BLaER1 treated with 17β-estradiol and CSF1 and Interleukin-3, amounts not matched to agents 10 nM and 100 nM (cell line): ENCODE measurements at regions not wholly inside any gene's neighbourhood (a gene's known extent, or its start where the extent isn't known, plus 50 kb on each side); places are given as distances from the start of the nearest gene placed in this dataset.

Experiments used
- H3K27ac ChIP-seq, 11 experiments: shearing (Covaris generic); formaldehyde crosslinking; 2 replicates each; pipeline ENCODE4 v1.8.1; 2022
- H3K27me3 ChIP-seq, 11 experiments: shearing (Covaris generic); formaldehyde crosslinking; 2 replicates each; pipeline ENCODE4 v1.8.1; 2022
- H3K36me3 ChIP-seq, 11 experiments: shearing (Covaris generic); formaldehyde crosslinking; 2 replicates each; pipeline ENCODE4 v1.8.1; 2022
- H3K4me1 ChIP-seq, 10 experiments: shearing (Covaris generic); formaldehyde crosslinking; 2 replicates each; pipeline ENCODE4 v1.8.1; 2022
- H3K4me2 ChIP-seq, 11 experiments: shearing (Covaris generic); formaldehyde crosslinking; 2 replicates each; pipeline ENCODE4 v1.8.1; 2022
- H3K4me3 ChIP-seq, 10 experiments: shearing (Covaris generic); formaldehyde crosslinking; 2 replicates each; pipeline ENCODE4 v1.8.1; 2022
- H3K9ac ChIP-seq, 11 experiments: shearing (Covaris generic); formaldehyde crosslinking; 2 replicates each; pipeline ENCODE4 v1.8.1; 2022
- H3K9me3 ChIP-seq, 11 experiments: shearing (Covaris generic); formaldehyde crosslinking; replicated peaks in 1 of 11; 2 replicates each; pipeline ENCODE4 v1.8.1; 2022
- H4K20me1 ChIP-seq, 11 experiments: shearing (Covaris generic); formaldehyde crosslinking; 2 replicates each; pipeline ENCODE4 v1.8.1; 2022
- Cebpa-rat ChIP-seq, 11 experiments: shearing (Covaris generic); IDR thresholded peaks; 2 replicates each; pipeline ENCODE4 v1.8.1; 2022

DNA sequence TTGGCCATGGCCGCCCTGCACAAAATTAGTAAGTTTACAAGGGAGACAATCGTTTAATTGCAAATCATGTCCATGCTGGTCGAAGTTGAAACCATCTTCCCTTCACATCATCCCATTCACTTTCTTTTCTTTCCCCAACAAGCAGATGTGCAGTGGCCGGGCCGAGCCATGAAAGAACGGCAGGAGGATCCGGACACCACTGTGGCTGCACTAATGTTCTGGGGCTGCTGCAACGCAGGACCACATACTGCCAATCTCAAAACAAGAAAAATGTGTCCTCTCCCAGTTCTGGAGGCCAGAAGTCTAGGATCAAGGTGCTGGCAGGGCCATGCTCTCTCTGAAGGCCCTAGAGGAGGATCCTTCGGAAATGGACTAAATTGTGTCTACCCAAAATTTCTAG lies 227.4 kb upstream of the MYT1L start:
- Histone ChIP-seq H3K9me3 (peaks cover 0 to 8% (median 5%) of the 10 kb centered on the region in 11 experiments; a peak in 14 of 22 replicates), H3K27ac (no peak overlapping the region), H4K20me1 (no peaks in the 10 kb centered on the region), H3K27me3 (no peaks in the 10 kb centered on the region), H3K4me3 (no peak overlapping the region), H3K4me1 (peaks cover 0 to 7% (median 0%) of the 10 kb centered on the region in 10 experiments; a peak in 3 of 20 replicates), H3K4me2 (no peak overlapping the region), H3K9ac (no peak overlapping the region), H3K36me3 (no peaks in the 10 kb centered on the region)
- TF ChIP-seq Cebpa-rat (IDR thresholded peaks at IDR 0.05) = no peak

DNA sequence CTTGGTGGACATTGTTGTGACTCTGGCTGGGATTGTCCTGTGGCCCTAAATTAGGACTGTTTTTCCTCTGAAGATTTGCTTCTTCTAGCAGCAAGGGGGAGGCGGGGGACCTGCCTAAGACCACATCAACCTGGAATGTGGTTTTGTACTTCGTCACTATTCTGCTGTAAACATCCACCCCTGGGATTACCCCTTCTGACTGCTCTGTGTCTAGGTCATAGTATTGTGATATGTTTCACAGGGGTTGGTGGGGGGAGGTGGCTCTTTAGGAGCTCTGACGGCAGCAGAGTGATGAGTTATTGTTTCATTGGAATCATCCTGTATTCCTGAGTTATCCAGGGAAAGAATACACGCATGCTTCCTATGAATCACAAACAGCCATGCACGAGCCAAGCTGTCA lies 226.4 kb upstream of the MYT1L start:
- H3K4me1 ChIP-seq = peaks cover 0 to 7% (median 0%) of the 10 kb centered on the region in 10 experiments; a peak in 3 of 20 replicates
- H3K9me3 ChIP-seq = peaks cover 7 to 18% (median 15%) of the 10 kb centered on the region in 11 experiments
- H3K27me3 ChIP-seq = no peaks in the 10 kb centered on the region
- no peaks in the 10 kb centered on the region for H4K20me1 ChIP-seq
- no peak overlapping the region; a peak in 1 of 22 replicates for H3K4me2 ChIP-seq
- TF ChIP-seq Cebpa-rat (IDR thresholded peaks at IDR 0.05) = no peak
- H3K4me3 ChIP-seq = no peak overlapping the region
- H3K9ac ChIP-seq = no peak overlapping the region
- H3K27ac ChIP-seq = no peak overlapping the region
- H3K36me3 ChIP-seq = no peaks in the 10 kb centered on the region; a peak in 1 of 22 replicates

DNA sequence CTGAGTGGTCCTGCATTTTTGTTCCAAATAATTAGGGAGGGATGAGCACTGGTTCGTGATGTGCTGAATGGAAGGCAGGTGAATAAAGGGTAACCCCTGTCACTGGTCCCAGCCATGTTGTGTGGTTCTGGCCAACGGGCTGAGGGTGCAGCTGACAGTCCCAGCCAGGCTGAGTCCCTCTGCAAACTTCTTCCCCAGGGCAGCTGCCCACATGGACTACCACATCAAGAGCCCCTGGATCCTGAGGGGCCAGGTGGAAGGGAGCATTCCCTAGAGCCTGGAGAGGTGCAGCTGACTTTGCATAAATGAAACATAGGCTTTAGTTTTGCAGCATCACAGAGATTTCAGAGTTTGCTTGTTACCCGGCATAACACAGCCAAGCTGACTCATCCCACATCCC lies 219.8 kb upstream of the MYT1L start:
- Histone ChIP-seq H3K9me3 (peaks cover 22 to 34% (median 27%) of the 10 kb centered on the region in 11 experiments), H3K4me3 (no peak overlapping the region), H3K4me2 (no peak overlapping the region), H3K9ac (no peak overlapping the region), H3K27ac (no peak overlapping the region), H3K36me3 (no peaks in the 10 kb centered on the region; a peak in 1 of 22 replicates), H3K4me1 (no peaks in the 10 kb centered on the region), H4K20me1 (no peaks in the 10 kb centered on the region), H3K27me3 (no peaks in the 10 kb centered on the region)
- no peak for TF ChIP-seq Cebpa-rat (IDR thresholded peaks at IDR 0.05)

DNA sequence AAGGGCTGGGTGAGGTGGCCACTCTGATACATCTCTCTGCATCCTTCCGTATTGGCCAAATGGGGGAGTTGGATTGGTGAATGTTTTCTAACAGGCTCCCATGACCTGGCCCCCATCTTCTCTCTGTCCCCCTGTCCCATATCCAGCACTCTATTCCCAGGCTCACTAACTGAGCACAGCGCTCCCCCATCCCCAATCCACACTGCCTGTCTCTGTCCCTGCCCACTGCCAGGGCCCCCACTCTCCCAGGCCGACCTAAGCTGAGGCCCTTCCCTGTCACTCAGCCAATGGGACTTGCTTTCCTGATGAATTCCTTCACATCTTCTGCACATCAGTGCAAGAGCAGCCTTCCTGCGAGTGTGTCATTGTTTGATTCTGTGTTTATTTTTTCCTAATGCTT lies 216.8 kb upstream of the MYT1L start:
- H3K4me1 ChIP-seq = no peaks in the 10 kb centered on the region
- no peak for TF ChIP-seq Cebpa-rat (IDR thresholded peaks at IDR 0.05)
- no peaks in the 10 kb centered on the region for H4K20me1 ChIP-seq
- H3K27ac ChIP-seq = no peak overlapping the region
- H3K9ac ChIP-seq = no peak overlapping the region
- peaks cover 11 to 23% (median 15%) of the 10 kb centered on the region in 11 experiments for H3K9me3 ChIP-seq
- H3K4me2 ChIP-seq = no peak overlapping the region
- no peak overlapping the region for H3K4me3 ChIP-seq
- H3K27me3 ChIP-seq = no peaks in the 10 kb centered on the region
- no peaks in the 10 kb centered on the region; a peak in 1 of 22 replicates for H3K36me3 ChIP-seq

DNA sequence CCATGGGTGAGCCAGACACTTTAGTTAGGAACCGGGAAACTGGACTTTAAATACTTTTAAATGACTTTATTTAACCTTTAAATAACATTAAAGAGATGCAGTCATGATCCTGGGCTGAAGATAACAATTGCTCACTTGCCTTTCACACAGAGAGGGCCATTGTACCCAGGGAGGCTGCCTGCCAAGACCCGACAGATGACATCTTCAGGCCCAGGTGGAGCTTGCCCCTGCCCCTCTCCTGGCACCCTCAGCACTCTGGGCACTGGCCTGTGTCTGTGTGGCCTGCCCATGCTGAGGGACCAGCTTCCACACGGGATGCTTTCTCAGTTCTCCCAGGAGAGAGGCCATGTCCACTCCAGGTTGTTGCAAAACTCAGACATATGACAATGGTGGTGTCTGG lies 216.4 kb upstream of the MYT1L start:
- no peak overlapping the region for H3K27ac ChIP-seq
- H3K9ac ChIP-seq = no peak overlapping the region
- no peaks in the 10 kb centered on the region for H4K20me1 ChIP-seq
- no peaks in the 10 kb centered on the region for H3K27me3 ChIP-seq
- H3K4me2 ChIP-seq = no peak overlapping the region
- no peak for TF ChIP-seq Cebpa-rat (IDR thresholded peaks at IDR 0.05)
- peaks cover 7 to 18% (median 10%) of the 10 kb centered on the region in 11 experiments for H3K9me3 ChIP-seq
- no peak overlapping the region for H3K4me3 ChIP-seq
- no peaks in the 10 kb centered on the region; a peak in 1 of 22 replicates for H3K36me3 ChIP-seq
- H3K4me1 ChIP-seq = no peaks in the 10 kb centered on the region

DNA sequence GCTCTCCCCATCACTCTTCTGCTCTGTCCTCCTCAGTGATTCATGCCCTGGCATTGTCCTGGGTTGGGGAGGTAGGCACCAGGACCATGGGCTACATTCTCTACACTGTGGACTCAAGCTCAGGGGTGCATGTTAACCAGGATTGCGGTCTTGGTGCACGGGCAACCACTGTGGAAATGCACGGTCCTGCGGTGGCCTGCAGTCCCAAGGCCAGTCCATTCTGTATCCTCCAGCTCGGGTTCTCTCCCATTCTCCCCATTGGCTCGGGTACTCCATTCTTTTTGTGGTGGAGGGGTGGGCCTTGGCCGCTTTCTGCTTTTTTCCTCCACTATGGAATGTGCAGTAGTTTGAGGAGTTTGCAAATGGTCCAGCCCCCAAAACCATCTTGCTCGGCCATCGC lies 215.0 kb upstream of the MYT1L start:
- H4K20me1 ChIP-seq = no peaks in the 10 kb centered on the region
- H3K4me2 ChIP-seq = no peak overlapping the region
- no peak overlapping the region for H3K27ac ChIP-seq
- H3K27me3 ChIP-seq = no peaks in the 10 kb centered on the region
- H3K36me3 ChIP-seq = no peaks in the 10 kb centered on the region
- H3K4me1 ChIP-seq = no peaks in the 10 kb centered on the region
- no peak overlapping the region for H3K9ac ChIP-seq
- peaks cover 0 to 6% (median 0%) of the 10 kb centered on the region in 11 experiments; a peak in 4 of 22 replicates for H3K9me3 ChIP-seq
- H3K4me3 ChIP-seq = no peak overlapping the region
- TF ChIP-seq Cebpa-rat (IDR thresholded peaks at IDR 0.05) = no peak

DNA sequence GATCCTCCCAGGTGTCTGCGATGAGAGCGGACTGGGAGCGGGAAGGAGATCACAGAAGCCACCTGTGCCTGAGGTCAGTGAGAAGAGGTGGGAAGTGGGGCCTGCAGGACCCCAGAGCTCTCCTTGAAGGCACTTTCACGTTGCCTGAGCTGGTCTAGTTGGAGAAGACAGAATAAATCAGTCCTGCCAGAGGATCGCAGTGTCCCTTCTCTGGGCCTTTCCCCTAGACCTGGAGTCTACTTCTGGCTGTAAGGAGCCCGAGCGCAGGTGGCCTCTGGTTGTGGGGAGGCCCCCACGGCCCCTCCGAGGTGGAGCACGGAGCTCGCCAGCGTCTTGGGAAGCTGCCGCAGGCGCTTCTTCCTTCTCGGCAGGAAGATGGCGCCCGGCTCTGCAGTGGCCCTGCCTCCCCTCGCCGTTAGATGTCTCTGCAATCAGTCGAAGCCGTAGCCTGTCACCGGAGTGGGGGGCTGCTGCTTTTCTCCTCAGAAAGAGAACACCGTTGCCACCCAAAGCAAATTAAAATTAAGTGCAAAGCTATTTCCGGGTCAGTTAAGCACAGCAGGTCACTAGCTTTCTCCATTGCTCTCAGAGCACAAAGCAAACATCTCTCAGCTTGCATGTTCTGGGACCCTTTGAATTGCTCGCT lies 212.0 kb upstream of the MYT1L start:
- TF ChIP-seq Cebpa-rat (IDR thresholded peaks at IDR 0.05) = no peak
- Histone ChIP-seq H3K9ac (no peak overlapping the region), H3K4me1 (no peaks in the 10 kb centered on the region), H3K9me3 (no peaks in the 10 kb centered on the region), H4K20me1 (no peaks in the 10 kb centered on the region), H3K4me2 (no peak overlapping the region), H3K36me3 (no peaks in the 10 kb centered on the region), H3K4me3 (no peak overlapping the region), H3K27me3 (no peaks in the 10 kb centered on the region), H3K27ac (no peak overlapping the region)

DNA sequence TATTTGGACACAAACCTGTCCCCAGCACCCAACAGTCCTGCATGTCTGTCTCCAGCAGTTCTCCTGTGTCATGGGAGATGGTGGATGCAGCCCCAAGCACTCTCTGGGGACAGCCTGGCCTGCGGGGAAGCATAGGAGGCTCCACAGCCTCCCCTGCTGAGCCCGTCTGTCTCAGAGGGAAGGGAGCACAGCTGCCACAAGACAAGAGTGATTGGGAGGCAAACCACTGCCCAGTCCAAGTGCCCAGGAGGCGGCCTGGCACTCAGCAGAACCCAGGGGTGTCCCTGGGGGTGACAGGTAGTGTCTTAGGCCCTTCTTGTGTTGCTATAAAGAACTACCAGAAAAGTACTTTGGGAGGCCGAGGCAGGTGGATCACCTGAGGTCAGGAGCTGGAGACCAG lies 211.2 kb upstream of the MYT1L start:
- Histone ChIP-seq H3K4me2 (no peak overlapping the region), H3K27me3 (no peaks in the 10 kb centered on the region), H4K20me1 (no peaks in the 10 kb centered on the region), H3K36me3 (no peaks in the 10 kb centered on the region), H3K4me3 (no peak overlapping the region), H3K9me3 (no peaks in the 10 kb centered on the region), H3K9ac (no peak overlapping the region), H3K27ac (no peak overlapping the region), H3K4me1 (no peaks in the 10 kb centered on the region)
- TF ChIP-seq Cebpa-rat (IDR thresholded peaks at IDR 0.05) = no peak

DNA sequence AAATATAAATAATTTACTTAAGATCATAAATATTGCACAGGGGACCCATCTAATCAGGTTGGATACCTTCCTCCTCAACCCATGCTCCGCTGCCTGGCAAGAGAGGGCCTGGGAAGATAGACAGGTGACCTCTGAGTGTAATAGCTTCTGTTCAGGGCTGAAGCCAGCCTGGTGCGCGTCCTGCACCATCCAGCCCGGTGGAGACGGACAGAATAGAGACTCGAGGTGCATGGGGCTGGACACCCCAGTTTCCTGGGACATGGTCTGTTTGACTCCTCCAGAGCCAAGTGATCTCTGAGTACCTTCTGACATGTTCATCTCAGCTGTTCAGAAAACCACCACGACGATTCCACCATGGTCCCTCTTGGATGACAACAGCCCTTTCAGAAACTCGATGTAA lies 209.3 kb upstream of the MYT1L start:
- Histone ChIP-seq H4K20me1 (no peaks in the 10 kb centered on the region), H3K27me3 (no peaks in the 10 kb centered on the region), H3K4me2 (no peak overlapping the region), H3K4me3 (no peak overlapping the region), H3K9ac (no peak overlapping the region), H3K9me3 (no peaks in the 10 kb centered on the region), H3K4me1 (no peaks in the 10 kb centered on the region), H3K36me3 (no peaks in the 10 kb centered on the region), H3K27ac (no peak overlapping the region)
- no peak for TF ChIP-seq Cebpa-rat (IDR thresholded peaks at IDR 0.05)

DNA sequence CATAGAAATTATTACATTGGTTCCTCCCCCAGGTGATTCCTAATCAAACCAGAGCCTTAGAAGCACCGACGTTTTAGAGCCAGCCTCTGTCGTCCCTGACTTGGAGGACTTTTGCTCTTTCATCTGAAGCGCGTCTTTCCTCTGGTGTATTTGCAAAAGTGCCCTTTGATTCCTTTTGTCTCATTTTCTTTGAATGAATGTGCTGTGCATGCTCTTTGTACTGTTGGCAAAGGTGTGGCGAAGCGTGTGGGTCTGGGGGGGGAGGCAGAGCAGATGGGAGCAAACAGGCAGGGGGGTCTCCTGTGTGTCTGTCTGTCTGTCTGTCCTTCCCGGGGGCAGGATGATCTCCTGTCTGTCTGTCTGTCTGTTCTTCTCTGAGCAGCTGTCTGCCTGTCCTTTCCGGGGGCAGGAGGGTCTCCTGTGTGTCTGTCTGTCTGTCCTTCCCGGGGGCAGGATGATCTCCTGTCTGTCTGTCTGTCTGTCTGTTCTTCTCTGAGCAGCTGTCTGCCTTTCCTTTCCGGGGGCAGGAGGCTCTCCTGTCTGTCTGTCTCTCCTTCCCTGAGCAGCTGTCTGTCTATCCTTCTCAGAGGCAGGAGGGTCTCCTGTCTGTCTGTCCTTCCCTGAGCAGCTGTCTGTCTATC lies 205.5 kb upstream of the MYT1L start:
- Histone ChIP-seq H3K27ac (no peak overlapping the region), H3K36me3 (no peaks in the 10 kb centered on the region), H4K20me1 (no peaks in the 10 kb centered on the region), H3K9me3 (peaks cover 0 to 5% (median 0%) of the 10 kb centered on the region in 11 experiments; a peak in 2 of 22 replicates), H3K4me1 (no peaks in the 10 kb centered on the region), H3K4me3 (no peak overlapping the region), H3K4me2 (no peak overlapping the region), H3K27me3 (no peaks in the 10 kb centered on the region), H3K9ac (no peak overlapping the region)
- no peak for TF ChIP-seq Cebpa-rat (IDR thresholded peaks at IDR 0.05)
